Fibroblast of lung (primary cell): ENCODE measurements at regions not wholly inside any gene's neighbourhood (a gene's known extent, or its start where the extent isn't known, plus 50 kb on each side); places are given as distances from the start of the nearest gene placed in this dataset.

Source experiments
- DNase-seq, 2 donors: peaks; one replicate each; pipeline versions ENCODE4 v3.0.0 to v3.0.0-alpha.2; 2010; ENCODE audit warnings: low read depth in 2 of 2
- H2AFZ ChIP-seq: 2 replicates; pipeline ENCODE4 v1.5.1; 2012; ENCODE audit warnings: low read length, control low read depth, inconsistent platforms
- H3K27ac ChIP-seq: 2 replicates; pipeline ENCODE4 v1.5.1; 2011; ENCODE audit warnings: low read length, control low read depth; ENCODE audit not compliant: insufficient read depth
- H3K27me3 ChIP-seq: 2 replicates; pipeline ENCODE4 v1.5.1; 2011; ENCODE audit warnings: mild to moderate bottlenecking, low read length; ENCODE audit not compliant: control insufficient read depth, insufficient read depth
- H3K36me3 ChIP-seq: 2 replicates; pipeline ENCODE4 v1.5.1; 2011; ENCODE audit warnings: low read length; ENCODE audit not compliant: control insufficient read depth, insufficient read depth
- H3K4me1 ChIP-seq: 2 replicates; pipeline ENCODE4 v1.5.1; 2011; ENCODE audit warnings: low read length; ENCODE audit not compliant: control insufficient read depth, insufficient read depth; ENCODE audit errors: extremely low read depth
- H3K4me2 ChIP-seq: 2 replicates; pipeline ENCODE4 v1.5.1; 2011; ENCODE audit warnings: low read length, control low read depth; ENCODE audit not compliant: insufficient read depth; ENCODE audit errors: extremely low read depth
- H3K4me3 ChIP-seq, 4 experiments: fragments of 200-600 bp in 1 of 4; sonication (generic) in 1 of 4; replicated peaks in 1 of 4; 2 replicates each; pipeline ENCODE4 v1.5.1; 2011 to 2016; ENCODE audit warnings: low read length in 4 of 4, low read depth in 3 of 4, mild to moderate bottlenecking in 3 of 4, control low read depth in 2 of 4, inconsistent platforms in 1 of 4, mixed read lengths in 1 of 4; ENCODE audit not compliant: insufficient read depth in 1 of 4; ENCODE audit errors: control extremely low read depth in 1 of 4
- H3K79me2 ChIP-seq: 2 replicates; pipeline ENCODE4 v1.5.1; 2012; ENCODE audit warnings: mild to moderate bottlenecking, low read length, inconsistent platforms; ENCODE audit not compliant: control insufficient read depth, insufficient read depth
- H3K9ac ChIP-seq: 2 replicates; pipeline ENCODE4 v1.5.1; 2011; ENCODE audit warnings: mild to moderate bottlenecking, low read length, control low read depth; ENCODE audit not compliant: insufficient read depth
- H3K9me3 ChIP-seq: 2 replicates; pipeline ENCODE4 v1.5.1; 2012; ENCODE audit warnings: low read depth, low read length; ENCODE audit not compliant: control insufficient read depth, insufficient read depth
- H4K20me1 ChIP-seq: 2 replicates; pipeline ENCODE4 v1.5.1; 2011; ENCODE audit warnings: low read length; ENCODE audit not compliant: control insufficient read depth, insufficient read depth; ENCODE audit errors: extremely low read depth
- CTCF ChIP-seq, 2 donors: IDR thresholded peaks in 1 of 2; conservative IDR thresholded peaks in 1 of 2; 1 replicate in 1 of 2; 2 replicates in 1 of 2; pipeline ENCODE4 v1.5.1; 2011 to 2012; ENCODE audit warnings: low read length in 2 of 2, control low read depth in 1 of 2, inconsistent platforms in 1 of 2, low read depth in 1 of 2, mild to moderate bottlenecking in 1 of 2
- EZH2 ChIP-seq: IDR thresholded peaks from 2 replicates; pipeline ENCODE4 v1.5.1; 2012; ENCODE audit warnings: low read length, control low read depth, mild to moderate bottlenecking; ENCODE audit errors: missing control alignments

- Histone ChIP-seq H3K27ac (no peak overlapping the region), H4K20me1 (peaks cover 2% of the 10 kb centered on the region), H3K9me3 (no peaks in the 10 kb centered on the region), H3K4me1 (no peaks in the 10 kb centered on the region), H3K4me3 (no peak overlapping the region), H3K27me3 (no peaks in the 10 kb centered on the region), H3K36me3 (no peaks in the 10 kb centered on the region), H2AFZ (no peak overlapping the region), H3K9ac (no peak overlapping the region), H3K79me2 (no peaks in the 10 kb centered on the region), H3K4me2 (no peak overlapping the region)
- DNase-seq = no peak
- TF ChIP-seq CTCF (conservative IDR thresholded peaks at IDR 0.05 in 1 of 2, IDR thresholded peaks at IDR 0.05 in 1 of 2; ENCODE audit: low read depth in 1 of 2, low read length in 2 of 2) = no peak
- TF ChIP-seq EZH2 = no peak
Measured at GRCh38 chr18:47391665-47392064, 140.2 kb upstream of the SKOR2 start.

GRCh38 chr18:47390410-47391024, 139.1 kb upstream of the SKOR2 start:
- DNase-seq = no peak
- H3K27me3 ChIP-seq = no peaks in the 10 kb centered on the region

DNA sequence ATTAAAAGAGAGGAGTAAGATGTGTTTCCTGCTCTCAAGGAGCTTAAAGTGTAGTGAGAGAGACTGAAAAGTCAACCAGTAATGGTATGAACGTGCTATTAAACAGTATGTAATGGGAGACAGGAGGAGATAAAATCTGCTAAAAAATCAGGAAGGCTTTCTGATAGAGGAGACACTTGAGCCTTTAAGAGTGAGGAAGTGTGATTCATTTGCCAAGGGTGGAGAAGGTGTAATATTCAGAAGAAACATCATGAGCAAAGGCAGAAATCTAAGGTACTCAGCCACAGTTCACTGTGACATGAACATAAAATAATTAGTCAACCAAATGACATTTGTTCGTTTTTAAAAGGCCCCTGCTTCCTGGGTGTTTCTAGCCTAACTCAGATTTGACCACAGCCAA, 137.8 kb upstream of the SKOR2 start:
- no peak overlapping the region for H3K4me3 ChIP-seq
- TF ChIP-seq CTCF (conservative IDR thresholded peaks at IDR 0.05 in 1 of 2, IDR thresholded peaks at IDR 0.05 in 1 of 2; ENCODE audit: low read depth in 1 of 2, low read length in 2 of 2) (no peak), EZH2 (no peak)
- H3K9ac ChIP-seq = no peak overlapping the region
- DNase-seq = no peak
- no peaks in the 10 kb centered on the region for H3K79me2 ChIP-seq
- no peaks in the 10 kb centered on the region for H3K27me3 ChIP-seq
- no peak overlapping the region for H3K4me2 ChIP-seq
- no peaks in the 10 kb centered on the region for H3K36me3 ChIP-seq
- H4K20me1 ChIP-seq = peaks cover 2% of the 10 kb centered on the region
- H3K4me1 ChIP-seq = no peaks in the 10 kb centered on the region
- no peak overlapping the region for H3K27ac ChIP-seq
- no peaks in the 10 kb centered on the region for H3K9me3 ChIP-seq
- H2AFZ ChIP-seq = no peak overlapping the region

More at GRCh38 chr18:47390410-47391024, 139.1 kb upstream of the SKOR2 start:
- H3K79me2 ChIP-seq = no peaks in the 10 kb centered on the region
- H3K4me3 ChIP-seq = no peak overlapping the region
- H2AFZ ChIP-seq = no peak overlapping the region
- no peak overlapping the region for H3K4me2 ChIP-seq
- no peaks in the 10 kb centered on the region for H3K4me1 ChIP-seq
- no peaks in the 10 kb centered on the region for H3K36me3 ChIP-seq
- no peaks in the 10 kb centered on the region for H3K9me3 ChIP-seq
- H3K9ac ChIP-seq = no peak overlapping the region
- TF ChIP-seq CTCF (conservative IDR thresholded peaks at IDR 0.05 in 1 of 2, IDR thresholded peaks at IDR 0.05 in 1 of 2; ENCODE audit: low read depth in 1 of 2, low read length in 2 of 2) (no peak), EZH2 (no peak)
- H4K20me1 ChIP-seq = peaks cover 2% of the 10 kb centered on the region
- H3K27ac ChIP-seq = no peak overlapping the region
